HG03439 (cell line): ENCODE measurements at regions not wholly inside any gene's neighbourhood (a gene's known extent, or its start where the extent isn't known, plus 50 kb on each side); places are given as distances from the start of the nearest gene placed in this dataset.
A peak's percentile ranks its signal among the peaks of the same experiment; 100 is the strongest.

Experiments used
- ATAC-seq: cut with Tn5 transposase; IDR thresholded peaks from one replicate; pipeline ENCODE4 v1.9.1; 2021; ENCODE audit warnings: mild to moderate bottlenecking, moderate library complexity; ENCODE audit not compliant: unreplicated experiment

DNA sequence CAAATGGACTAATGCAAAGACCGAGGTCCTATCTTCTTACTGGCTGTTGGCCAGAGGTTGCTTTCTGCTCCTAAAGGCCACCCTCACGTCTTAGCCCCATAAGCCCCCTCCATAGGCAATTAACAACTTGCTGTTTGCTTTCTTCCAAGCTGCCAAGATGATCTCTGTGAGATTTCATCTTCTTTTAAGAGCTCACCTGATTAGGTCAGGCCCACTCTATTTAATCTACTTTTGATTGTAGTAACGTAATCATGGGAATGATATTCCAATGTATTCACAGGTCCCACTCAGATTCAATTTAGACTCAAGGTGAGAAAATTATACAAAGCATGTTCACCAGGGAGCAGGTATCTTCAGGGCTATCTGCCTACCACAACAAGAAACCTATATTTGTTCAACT, 84.4 kb upstream of the RAD23B start:
- no peak for ATAC-seq

DNA sequence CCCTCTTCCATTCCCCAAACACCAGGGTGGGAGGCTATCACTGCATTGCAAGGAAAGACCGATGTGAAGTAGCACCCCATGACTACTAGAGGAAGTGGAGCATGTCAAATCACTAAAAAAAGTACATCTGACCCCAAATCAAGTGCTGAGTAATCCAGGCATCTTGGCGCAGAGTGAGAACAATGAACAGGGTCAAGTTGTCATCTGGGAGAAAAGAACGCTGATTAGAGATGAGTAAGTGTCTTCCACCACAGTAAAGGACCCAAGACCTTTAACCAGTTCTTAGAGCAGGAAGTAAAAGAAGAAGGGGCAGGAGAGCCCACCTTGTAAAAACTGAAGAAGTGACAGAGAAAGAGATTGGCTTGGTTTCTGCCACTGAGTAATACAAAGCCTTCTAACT, 75.0 kb upstream of the RAD23B start:
- ATAC-seq, result no peak

DNA sequence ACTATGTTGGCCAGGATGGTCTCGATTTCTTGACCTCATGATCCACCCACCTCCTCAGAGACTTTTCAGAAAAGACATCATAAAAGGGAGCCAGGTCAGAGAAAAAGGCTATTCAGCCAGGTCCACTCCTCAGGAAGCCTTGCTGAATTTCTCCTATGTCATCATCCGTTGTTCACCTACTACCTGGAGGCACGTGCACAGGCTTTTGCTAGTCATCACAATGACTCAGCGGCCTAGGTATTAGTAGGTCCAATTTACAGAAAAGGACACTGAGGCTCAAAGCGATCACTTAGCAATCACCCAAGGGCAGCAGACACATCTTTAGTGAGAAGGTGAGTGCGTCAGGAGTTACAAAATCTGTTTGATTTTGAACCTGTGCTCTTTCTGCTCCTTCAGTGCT, 72.3 kb upstream of the RAD23B start:
- no peak for ATAC-seq

DNA sequence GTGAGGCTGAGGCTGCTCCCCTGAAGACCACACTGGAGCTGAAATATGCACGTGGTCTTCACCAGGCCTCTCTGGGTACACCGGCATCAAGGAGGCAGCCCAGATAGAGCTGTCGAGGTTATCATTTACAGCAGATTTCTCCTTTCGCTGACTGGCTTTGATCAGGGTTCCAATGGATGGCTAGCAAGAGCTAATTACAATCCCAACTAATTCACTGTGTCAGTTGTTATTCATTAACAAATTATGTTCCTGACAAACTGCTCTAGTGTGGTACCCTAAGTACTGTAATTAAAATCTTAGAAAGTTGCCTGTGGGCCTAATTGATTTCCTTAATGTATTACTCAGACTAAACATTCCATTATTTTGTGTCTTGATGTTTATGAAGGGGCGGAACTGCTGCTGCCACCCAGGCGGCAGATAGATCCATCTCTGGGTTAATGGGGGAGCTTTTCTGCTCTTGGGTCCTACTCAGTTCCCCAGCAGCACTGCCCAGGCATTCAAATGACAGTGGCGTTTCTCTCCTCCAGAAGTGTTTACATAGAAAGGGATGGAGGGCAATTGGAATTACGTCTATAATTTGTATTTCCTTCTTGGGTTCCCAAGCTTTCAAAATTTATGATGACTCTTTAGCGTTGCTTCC, 71.7 kb upstream of the RAD23B start:
- no peak for ATAC-seq

DNA sequence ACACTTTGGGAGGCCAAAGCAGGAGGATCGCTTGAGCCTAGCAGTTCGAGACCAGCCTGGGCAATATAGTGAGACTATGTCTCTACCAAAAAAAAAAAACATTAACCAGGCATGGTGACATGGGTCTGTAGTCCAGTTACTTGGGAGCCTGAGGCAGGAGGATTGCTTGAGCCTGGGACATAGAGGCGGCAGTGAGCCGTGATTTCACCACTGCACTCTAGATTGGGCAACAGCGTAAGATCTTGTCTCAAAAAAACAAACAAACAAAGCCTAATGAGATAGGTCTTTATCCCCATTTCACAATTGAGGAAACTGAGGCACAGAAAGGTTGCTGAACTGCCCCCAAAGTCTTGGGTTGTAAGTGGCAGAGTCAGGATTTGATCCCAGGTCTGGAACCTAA, 70.5 kb upstream of the RAD23B start:
- ATAC-seq, result no peak

DNA sequence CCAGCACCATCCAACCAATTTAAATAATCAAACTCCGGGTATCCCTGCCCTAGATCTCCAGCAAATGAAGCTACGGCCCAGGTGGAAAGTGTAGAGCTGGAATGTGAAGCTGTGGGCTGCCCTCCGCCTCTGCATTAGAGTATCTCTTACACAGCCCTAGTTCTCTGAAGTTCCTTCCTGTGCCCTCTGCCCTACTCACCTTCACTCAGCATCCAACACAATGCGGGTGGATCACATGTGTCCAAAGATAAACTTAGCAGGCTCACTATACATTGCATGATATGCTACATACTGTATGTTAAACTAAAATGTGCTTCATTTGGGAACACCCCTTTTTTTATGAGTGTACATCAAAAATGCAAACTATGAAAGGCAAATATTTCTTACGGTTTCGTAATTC, 70.0 kb upstream of the RAD23B start:
- ATAC-seq, result peak; percentile 25

DNA sequence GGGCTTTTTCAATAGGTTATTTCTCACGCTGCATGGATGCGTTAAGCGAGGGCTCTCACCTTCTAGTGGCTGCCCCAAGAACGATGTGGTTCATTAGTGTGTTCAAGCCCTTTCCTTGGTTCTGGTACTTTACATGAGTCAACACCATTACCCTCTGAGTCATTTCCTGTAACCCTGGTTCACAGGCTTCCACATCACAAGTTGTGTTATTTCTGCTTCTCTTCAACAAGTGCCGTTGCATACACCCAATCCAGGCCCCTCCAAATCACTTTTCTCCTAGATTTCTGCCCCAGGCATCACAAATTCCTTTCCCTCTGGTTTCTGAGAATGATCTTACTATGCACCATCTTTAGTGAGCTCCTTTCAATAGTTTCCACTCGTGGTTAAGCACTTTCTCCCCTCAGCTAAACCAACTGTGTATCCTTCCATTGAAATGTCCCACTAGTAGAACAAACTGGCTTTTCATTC, 69.5 kb upstream of the RAD23B start:
- peak; percentile 94 for ATAC-seq

DNA sequence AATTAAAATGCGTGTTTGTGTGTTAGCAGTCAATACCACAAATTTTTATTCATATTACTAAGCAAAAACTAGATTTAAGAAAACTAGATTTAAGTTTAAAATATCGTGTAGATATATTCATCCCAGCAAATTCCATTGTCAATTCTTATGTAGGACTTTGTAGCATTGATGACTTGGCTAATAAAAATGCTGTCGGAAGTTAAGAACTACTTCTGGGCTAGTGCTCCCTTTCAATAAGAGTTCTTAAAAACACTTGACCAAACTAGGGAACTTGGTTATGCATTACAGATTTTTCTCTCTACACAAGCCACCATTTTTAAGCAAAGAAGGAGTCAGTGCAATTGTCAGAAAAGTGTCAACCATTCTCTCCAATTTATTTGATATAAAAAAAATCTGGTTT, 68.7 kb upstream of the RAD23B start:
- no peak for ATAC-seq

DNA sequence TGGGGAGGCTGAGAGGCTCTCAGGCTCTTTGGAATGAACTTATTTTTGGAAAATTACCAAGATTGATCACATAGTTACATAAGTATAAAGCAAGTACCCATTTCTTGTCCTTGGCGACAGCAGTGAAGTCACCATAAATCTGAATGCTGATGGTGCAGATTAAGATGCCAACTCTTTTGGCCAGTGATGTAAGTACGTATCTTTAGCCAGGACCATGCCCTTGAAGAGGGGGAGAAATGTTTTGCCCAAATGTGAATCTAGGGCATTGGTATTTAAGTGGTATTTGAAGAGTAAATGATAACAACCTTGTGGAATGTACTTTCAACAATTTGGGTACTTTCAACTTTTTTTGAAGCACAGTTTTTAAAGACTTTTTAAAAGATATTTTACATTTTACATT, 68.2 kb upstream of the RAD23B start:
- ATAC-seq, result no peak

DNA sequence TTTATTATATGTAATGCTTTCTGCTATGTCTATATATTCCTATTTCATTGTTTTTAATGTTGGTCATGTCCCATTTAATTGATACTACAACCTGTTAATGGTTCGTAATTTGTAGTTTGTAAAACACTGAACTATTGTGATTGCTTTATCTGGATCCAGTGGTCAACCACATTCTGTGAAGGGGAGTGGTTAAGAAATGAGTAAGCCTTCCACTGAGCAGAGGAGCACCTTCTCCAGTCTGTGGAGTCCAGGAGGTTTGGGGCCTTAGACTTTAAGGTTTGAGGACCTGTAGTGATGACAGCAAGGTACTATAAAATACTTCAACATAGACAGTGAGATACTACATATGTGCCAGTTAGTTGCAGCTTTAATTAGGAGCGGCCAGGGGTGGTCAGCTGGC, 67.7 kb upstream of the RAD23B start:
- no peak for ATAC-seq

DNA sequence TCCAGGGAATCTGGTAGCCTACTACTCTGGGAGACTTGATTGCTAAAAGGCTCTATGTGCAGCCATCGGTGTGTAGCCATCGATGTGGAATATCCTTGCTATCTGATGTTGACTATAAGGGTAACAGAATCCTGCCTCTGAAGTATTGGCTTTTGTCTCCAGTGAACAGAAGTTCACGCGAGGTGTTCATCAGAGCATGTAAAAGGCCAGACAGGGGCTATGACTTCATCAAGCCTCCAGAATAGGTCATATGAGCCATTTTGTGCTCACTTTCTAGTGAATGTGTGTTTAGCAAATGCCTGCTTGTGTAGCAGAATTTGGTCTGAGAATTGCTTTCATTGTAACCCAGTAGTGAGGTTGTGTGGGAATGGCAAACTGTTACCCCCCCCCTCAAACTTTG, 66.8 kb upstream of the RAD23B start:
- no peak for ATAC-seq

DNA sequence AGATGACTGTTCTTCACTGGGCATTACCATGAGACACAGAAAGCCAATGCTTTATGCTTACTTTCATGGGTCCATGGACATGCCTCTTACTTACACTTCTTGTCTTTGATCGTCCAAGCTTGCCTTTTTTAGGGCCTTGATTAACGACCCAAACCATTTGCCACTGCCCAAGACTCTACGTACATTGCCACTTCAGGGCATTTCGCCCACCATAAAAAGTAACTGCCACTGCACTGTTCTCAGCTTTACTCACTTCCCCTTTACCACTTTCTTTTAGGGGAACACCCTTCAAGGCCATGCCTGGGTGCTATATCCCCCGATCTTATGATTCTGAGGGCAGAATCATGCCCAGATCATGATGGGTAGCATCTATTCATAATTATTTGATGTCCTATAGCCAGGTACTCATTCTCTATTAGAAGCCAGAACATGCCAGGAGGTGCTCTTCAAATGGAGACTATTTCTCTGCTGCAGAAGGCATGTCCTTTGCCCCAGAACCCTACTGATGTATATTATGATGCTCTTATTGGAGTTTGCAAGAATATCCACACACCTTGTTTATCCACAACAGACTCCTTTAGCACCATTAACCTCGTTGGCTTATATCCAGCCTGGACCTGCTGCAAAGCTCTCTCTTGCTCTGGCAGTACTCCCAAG, 64.1 kb upstream of the RAD23B start:
- ATAC-seq, result peak; percentile 83

DNA sequence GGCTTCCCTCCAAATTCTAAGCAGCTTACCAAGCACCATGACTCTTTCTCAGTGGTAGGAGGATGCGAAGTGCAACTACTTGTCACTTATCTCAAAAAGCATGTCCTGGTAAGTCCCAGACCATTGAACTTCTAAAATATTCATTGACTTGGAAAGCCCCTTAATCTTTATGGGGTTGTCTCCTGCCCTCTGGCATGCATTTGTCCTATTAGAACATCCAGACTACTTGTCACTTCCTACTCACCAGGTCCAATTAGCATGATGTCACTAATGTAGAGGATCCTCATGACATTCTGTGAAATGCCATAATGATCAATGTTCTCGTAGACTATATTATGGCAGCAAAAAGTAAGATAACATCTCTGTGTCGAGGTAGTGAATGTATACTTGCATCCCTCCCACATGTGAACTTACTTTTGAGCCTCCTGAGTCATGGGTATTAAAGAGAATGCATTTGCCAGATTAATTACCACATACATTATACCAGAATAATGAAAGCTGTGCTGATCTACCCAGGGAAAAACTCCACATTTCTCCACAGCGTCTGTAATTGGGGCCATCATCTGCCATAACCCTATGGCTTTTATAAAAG, 63.5 kb upstream of the RAD23B start:
- ATAC-seq, result peak; percentile 45

DNA sequence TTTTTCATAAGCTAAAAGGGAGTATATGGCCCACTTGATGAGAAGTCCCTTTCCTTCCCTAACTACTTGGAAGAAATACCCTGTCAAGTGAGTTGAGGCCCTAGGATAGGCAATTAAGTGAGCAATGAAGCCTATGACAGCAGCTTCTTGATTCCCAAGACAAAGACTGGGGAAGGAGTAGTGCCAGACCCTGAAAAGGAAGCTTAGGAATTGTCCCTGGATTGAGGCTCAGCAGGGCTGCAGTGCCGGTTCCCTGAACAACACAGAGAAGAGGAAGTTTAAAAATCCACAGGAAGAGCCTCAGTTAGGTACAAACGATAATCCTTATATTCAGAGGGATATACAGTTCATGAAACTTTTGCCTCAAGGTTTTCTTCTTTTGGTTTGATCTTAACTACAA, 61.8 kb upstream of the RAD23B start:
- no peak for ATAC-seq

DNA sequence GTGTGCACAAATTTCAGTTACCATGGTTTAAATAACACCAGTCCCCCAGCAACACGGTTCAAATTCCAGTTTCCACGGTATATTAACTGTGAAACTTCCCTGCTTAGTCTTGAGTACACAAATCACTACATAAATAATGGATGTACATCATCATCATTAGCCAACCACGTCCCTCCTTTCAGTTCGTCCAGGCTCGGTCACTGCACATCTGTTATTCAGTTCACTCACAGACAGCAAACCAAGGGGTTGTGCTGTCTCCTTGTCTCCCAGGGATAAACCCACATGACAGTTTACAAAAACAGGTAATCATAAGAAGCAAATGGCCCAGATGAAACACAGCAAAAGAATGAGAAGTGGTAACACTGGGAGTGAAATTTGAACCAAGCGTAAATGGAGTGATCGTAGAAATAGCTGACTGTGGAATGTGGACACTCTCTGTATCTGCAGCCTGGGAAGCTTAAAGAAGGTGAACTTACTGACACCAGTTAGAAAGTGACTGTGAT, 61.0 kb upstream of the RAD23B start:
- ATAC-seq, result no peak

DNA sequence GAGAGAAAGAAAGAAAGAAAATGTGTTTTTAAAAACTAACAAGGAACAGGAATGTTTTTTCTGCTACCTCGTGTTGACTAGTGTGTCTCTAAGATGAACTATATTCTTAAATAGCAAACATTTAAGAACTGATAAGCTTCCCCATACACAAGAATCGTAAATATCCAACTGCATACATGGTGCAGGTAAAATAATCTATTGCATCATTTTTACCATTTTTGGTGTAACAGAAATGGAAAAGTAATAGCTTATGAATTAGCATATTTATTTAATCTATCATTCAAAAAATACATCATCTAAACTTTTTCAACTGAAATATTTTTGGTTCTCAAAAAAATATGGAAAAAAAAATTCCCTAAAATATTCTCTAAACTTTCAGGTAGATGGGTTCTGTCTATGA, 59.7 kb upstream of the RAD23B start:
- ATAC-seq, result no peak

DNA sequence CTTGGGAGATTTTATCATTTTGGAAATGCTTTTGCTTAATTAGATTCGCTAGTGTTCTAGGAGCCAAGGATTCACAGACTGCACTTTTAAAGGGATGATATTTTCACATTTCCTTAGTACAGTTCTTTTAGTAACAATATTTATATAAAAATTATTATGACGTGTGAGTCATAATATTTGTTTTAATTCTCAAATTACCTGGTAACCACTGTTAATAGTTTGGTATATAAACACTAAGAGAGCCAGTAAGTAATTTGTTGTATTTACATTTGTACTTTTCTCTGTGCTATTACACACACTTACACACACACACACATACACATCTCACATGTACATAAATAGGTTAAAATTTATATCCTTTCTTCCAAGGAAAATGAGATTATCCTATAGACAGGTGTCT, 58.8 kb upstream of the RAD23B start:
- no peak for ATAC-seq

DNA sequence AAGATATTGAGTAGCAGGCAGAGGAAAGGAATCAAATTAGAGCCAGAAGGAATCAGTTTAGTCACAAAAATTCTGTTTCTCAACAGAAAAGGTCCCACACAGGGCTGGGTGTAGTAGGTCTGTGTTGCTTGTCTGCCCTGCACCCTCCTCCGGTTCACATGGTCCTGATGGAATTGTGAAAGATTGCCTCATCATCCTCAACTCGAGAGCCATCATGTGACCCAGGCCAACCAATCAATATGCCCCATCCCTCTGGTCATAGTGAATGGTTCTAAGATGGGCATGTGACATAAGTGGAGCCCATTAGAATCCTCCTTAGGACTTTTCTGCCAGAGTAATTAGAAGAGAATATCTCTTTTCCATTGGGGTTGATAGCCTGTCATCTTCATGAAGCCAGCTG, 56.7 kb upstream of the RAD23B start:
- no peak for ATAC-seq

DNA sequence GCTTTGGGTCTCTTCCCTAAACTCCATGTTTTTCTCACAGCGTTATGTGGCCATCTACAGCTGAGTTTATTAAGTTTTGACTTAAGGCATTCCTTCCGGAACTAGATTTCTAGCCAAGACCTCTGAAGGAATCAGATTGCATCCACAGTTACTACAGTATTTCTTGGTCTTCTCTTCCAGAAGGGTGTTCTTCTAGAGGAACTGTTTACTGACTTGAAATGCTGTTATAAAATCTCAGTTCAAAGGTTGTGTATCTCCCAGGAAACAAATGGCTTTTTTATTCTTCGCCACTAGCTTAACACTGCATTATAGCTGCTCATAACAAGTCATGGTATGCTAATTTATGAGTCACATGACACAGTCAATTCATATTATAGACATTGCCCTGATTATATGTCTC, 55.3 kb upstream of the RAD23B start:
- no peak for ATAC-seq

DNA sequence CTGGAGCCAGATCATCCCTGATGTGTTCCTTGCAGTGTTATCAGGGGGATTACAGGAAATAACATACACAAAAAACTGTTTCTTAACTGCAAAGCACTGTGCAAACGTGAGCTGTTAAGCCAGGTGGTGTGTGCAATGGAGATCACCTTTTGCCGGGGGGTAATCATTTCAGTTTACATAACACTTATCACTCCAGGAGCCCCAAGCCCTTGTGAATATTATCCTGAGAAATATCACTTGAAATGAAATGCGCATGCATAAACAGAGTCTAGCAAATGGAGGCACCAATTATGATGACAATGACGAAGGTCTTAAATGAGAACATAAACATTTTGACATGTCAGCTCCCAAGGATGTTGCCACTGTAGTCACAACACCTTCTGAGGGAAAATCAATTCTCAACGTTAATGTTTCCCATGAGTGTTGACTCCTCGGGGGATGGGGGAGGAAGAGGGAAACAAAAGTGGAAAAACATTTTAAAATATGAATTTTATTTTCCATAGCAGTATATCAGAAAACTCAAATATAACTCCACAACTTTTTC, 54.5 kb upstream of the RAD23B start:
- ATAC-seq, result no peak

DNA sequence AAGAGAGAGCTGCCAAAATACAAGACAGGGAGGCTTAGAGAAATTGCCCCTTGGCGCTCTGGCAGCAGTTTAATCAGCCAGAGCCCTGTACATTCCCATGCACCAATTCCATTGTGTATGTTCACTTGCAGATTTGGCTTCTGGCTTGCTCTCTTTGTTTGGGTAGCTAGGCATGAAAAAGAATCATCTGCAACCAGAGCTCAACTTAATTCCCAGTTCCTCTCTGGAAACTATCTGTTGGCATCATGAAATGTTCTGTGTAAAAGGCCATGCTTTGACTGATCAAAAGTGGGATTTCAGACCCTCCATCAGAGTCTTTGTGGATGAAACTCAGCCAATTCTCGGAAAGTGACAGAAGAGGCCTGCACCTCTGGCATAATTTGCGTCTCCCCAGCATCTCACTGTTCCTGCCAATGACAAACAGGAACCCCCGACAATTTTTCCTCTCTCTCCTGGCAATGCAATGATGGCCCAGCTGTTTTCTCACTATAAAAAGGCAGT, 53.8 kb upstream of the RAD23B start:
- ATAC-seq, result no peak
